H1 (cell line): ENCODE measurements at regions not wholly inside any gene's neighbourhood (a gene's known extent, or its start where the extent isn't known, plus 50 kb on each side); places are given as distances from the start of the nearest gene placed in this dataset.

Experiments used
- SAP30 ChIP-seq: fragments of 300-600 bp; sonication (generic); IDR thresholded peaks from 2 replicates; pipeline ENCODE4 v1.7.1; 2012; ENCODE audit warnings: low read length, moderate library complexity, mild to moderate bottlenecking, inconsistent platforms; ENCODE audit not compliant: insufficient read depth, insufficient replicate concordance
- SP4 ChIP-seq: IDR thresholded peaks from 2 replicates; pipeline ENCODE4 v1.6.1; 2012; ENCODE audit warnings: low read length, inconsistent platforms
- TEAD4 ChIP-seq: IDR thresholded peaks from 2 replicates; pipeline ENCODE4 v1.6.1; 2012; ENCODE audit warnings: low read depth, low read length, inconsistent platforms, mixed read lengths

DNA sequence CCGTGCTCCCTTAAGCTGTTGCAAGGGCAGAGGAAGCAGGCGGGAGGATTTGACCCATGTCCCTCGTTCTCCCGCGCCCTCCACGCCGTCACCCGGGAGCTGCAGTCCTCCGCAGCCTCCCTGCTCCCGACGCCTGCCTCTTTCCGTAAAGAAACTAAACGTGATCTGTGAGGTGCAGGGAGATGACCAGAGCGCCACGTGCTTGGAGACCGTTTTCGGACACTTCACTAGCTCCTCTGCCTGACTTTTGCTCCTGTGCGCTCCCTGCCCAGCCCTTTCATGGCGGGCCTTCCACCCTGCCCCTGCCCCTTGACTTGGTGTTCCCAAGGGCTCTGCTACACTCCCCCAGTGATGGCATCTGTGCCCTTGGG lies 171.2 kb downstream of the LSM5 start (continued):
- TF ChIP-seq SP4 (no peak), TEAD4 (no peak), SAP30 (no peak)
